NCI-H1417 treated with DMSO at 0.1 percent for 48 hours (cell line): ENCODE measurements at regions not wholly inside any gene's neighbourhood (a gene's known extent, or its start where the extent isn't known, plus 50 kb on each side); places are given as distances from the start of the nearest gene placed in this dataset.
"Not testable (repeated sequence)": the region's sequence is repeated elsewhere in the genome, so short reads cannot be mapped to it uniquely, and the experiment has no call there.

Experiments
- DNase-seq: peaks from one replicate; lab custom pipeline; 2025; lab: John Stamatoyannopoulos, UW

DNA sequence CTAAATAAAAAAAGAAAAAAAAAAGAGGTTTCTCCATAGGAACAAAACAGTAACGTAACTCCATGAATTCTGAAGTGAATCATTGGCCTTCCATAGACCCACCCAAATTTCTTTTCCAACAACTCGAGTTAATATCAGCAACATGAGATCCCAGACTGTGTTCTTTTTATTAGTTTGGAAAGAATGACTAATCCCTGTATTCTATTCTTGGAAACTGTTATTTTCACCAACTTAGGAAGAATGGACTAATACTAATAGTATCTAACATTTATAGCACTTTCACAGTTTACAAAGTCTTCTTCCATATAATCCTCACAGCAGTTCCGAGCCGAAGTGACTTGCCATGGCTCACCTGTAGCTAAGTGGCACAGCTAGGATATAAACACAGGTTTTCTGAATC is 72.7 kb upstream of the SLC4A7 start:
- DNase-seq: no peak

DNA sequence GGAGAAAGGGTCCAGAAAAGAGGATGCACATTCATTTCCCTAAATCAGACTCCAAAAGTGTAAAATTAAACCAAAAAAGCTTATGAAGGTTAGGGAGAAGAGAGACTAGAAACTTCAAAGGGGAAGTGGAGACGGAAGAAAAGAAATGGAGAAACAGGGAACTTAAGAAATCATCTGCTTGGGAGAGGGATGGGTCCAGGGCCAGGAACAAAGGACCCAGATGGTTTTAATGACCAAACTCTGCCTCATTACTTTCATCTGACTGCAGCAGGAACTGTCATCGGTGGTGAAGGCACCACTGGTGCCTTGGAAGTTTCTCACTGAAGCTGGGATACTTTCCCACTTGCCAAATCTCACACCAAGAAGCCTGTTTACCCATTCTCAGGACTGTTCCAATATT is 70.5 kb upstream of the SLC4A7 start:
- no peak for DNase-seq

GRCh38 chr3:27553886-27554540 is 69.8 kb upstream of the SLC4A7 start:
- DNase-seq: no peak

- DNase-seq: not testable (repeated sequence)
Measured at GRCh38 chr3:27552708-27553107, 68.5 kb upstream of the SLC4A7 start.

GRCh38 chr3:27551413-27551812 is 67.2 kb upstream of the SLC4A7 start:
- not testable (repeated sequence) for DNase-seq

- no peak for DNase-seq
Measured at GRCh38 chr3:27545061-27545460, 60.9 kb upstream of the SLC4A7 start.

- DNase-seq: no peak
Measured at GRCh38 chr3:27544372-27544865, 60.2 kb upstream of the SLC4A7 start.

DNA sequence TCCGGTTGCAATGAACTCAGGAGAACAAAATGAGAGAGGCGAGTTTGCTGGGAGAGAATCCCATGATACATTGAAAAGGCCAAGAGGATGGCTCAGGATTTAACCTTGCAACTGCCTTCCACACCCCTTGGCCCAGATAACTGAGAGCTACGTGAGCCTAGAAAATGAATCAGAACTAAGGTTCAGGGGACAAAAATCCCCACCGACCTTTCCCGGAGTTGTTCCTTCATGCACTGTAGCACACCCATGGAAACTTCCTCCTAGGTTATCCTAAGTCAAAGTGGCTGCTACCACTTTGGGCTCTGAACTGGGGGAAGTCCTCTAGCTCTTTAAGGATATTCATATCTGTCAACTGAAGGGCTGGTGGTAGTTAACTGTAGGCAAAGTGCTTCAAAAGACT is 58.3 kb upstream of the SLC4A7 start:
- no peak for DNase-seq

- no peak for DNase-seq
Measured at GRCh38 chr3:27540231-27540630, 56.0 kb upstream of the SLC4A7 start.

- no peak for DNase-seq
Measured at GRCh38 chr3:27536491-27536890, 52.3 kb upstream of the SLC4A7 start.

DNA sequence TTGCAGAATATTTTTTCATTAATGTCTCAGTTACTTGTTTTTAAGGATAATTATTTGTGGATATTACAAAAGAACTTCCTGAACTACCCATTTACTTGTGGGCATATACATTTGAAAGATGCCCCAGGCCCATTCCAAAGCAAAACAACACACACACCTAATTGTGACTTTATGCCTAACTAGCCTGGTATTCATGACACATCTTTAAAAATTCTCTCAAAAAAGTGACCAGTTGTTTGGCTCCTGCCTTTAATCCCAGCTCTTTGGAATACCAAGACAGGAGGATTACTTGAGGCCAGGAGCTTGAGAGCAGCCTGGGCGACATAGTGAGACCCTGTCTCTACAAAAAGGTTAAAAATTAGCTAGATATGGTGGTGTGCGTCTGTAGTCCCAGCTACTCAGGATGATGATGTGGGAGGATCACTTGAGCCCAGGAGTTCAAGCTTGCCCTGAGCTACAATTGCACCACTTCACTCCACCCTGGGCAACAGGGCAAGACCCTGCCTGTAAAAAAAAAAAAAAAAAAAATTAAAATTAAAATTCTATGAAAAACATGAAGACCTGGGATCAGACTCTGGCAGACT is 51.7 kb upstream of the SLC4A7 start:
- no peak for DNase-seq

GRCh38 chr3:27533718-27534573 is 49.8 kb upstream of the SLC4A7 start:
- no peak for DNase-seq
